H1 (cell line): ENCODE measurements at regions not wholly inside any gene's neighbourhood (a gene's known extent, or its start where the extent isn't known, plus 50 kb on each side); places are given as distances from the start of the nearest gene placed in this dataset.

ENCODE experiments used
- HDAC2 ChIP-seq, 2 experiments: fragments of 300-600 bp in 1 of 2; sonication (generic) in 1 of 2; IDR thresholded peaks; 2 replicates each; pipeline ENCODE4 v1.6.1; 2011 to 2012; ENCODE audit warnings: low read depth in 2 of 2, low read length in 2 of 2, mild to moderate bottlenecking in 2 of 2, moderate library complexity in 2 of 2, borderline replicate concordance in 1 of 2, inconsistent platforms in 1 of 2
- KDM5A ChIP-seq: fragments of 200-600 bp; IDR thresholded peaks from 2 replicates; pipeline ENCODE4 v1.7.1; 2012; ENCODE audit warnings: mild to moderate bottlenecking, low read length, inconsistent platforms, mixed read lengths
- TF ChIP-seq, protein P1 (sequence below): fragments of 300-600 bp; sonication (generic); IDR thresholded peaks from 2 replicates; pipeline ENCODE4 v1.7.1; 2012; ENCODE audit warnings: low read length, moderate library complexity, mild to moderate bottlenecking, inconsistent platforms; ENCODE audit not compliant: insufficient replicate concordance

DNA sequence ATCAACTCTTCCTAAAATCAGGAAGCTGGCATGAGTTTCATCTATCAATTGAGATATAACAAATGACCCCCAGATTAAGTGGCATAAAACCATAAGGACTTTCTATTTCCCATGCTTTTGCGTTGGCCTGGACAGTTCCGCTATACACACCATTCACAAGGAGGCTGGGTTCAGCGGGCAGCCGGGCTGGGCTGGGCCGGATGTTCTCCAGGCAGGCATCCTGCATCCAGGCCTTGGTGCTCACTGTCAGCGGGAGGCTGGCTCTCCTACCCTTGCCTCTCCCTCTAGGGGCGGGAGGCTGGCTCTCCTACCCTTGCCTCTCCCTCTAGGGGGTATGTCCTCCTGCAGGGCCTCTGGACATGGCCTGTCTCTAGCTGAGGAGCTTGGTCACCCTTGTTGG, 266.0 kb upstream of the ARRDC4 start (continued):
- TF ChIP-seq, protein P1, sequence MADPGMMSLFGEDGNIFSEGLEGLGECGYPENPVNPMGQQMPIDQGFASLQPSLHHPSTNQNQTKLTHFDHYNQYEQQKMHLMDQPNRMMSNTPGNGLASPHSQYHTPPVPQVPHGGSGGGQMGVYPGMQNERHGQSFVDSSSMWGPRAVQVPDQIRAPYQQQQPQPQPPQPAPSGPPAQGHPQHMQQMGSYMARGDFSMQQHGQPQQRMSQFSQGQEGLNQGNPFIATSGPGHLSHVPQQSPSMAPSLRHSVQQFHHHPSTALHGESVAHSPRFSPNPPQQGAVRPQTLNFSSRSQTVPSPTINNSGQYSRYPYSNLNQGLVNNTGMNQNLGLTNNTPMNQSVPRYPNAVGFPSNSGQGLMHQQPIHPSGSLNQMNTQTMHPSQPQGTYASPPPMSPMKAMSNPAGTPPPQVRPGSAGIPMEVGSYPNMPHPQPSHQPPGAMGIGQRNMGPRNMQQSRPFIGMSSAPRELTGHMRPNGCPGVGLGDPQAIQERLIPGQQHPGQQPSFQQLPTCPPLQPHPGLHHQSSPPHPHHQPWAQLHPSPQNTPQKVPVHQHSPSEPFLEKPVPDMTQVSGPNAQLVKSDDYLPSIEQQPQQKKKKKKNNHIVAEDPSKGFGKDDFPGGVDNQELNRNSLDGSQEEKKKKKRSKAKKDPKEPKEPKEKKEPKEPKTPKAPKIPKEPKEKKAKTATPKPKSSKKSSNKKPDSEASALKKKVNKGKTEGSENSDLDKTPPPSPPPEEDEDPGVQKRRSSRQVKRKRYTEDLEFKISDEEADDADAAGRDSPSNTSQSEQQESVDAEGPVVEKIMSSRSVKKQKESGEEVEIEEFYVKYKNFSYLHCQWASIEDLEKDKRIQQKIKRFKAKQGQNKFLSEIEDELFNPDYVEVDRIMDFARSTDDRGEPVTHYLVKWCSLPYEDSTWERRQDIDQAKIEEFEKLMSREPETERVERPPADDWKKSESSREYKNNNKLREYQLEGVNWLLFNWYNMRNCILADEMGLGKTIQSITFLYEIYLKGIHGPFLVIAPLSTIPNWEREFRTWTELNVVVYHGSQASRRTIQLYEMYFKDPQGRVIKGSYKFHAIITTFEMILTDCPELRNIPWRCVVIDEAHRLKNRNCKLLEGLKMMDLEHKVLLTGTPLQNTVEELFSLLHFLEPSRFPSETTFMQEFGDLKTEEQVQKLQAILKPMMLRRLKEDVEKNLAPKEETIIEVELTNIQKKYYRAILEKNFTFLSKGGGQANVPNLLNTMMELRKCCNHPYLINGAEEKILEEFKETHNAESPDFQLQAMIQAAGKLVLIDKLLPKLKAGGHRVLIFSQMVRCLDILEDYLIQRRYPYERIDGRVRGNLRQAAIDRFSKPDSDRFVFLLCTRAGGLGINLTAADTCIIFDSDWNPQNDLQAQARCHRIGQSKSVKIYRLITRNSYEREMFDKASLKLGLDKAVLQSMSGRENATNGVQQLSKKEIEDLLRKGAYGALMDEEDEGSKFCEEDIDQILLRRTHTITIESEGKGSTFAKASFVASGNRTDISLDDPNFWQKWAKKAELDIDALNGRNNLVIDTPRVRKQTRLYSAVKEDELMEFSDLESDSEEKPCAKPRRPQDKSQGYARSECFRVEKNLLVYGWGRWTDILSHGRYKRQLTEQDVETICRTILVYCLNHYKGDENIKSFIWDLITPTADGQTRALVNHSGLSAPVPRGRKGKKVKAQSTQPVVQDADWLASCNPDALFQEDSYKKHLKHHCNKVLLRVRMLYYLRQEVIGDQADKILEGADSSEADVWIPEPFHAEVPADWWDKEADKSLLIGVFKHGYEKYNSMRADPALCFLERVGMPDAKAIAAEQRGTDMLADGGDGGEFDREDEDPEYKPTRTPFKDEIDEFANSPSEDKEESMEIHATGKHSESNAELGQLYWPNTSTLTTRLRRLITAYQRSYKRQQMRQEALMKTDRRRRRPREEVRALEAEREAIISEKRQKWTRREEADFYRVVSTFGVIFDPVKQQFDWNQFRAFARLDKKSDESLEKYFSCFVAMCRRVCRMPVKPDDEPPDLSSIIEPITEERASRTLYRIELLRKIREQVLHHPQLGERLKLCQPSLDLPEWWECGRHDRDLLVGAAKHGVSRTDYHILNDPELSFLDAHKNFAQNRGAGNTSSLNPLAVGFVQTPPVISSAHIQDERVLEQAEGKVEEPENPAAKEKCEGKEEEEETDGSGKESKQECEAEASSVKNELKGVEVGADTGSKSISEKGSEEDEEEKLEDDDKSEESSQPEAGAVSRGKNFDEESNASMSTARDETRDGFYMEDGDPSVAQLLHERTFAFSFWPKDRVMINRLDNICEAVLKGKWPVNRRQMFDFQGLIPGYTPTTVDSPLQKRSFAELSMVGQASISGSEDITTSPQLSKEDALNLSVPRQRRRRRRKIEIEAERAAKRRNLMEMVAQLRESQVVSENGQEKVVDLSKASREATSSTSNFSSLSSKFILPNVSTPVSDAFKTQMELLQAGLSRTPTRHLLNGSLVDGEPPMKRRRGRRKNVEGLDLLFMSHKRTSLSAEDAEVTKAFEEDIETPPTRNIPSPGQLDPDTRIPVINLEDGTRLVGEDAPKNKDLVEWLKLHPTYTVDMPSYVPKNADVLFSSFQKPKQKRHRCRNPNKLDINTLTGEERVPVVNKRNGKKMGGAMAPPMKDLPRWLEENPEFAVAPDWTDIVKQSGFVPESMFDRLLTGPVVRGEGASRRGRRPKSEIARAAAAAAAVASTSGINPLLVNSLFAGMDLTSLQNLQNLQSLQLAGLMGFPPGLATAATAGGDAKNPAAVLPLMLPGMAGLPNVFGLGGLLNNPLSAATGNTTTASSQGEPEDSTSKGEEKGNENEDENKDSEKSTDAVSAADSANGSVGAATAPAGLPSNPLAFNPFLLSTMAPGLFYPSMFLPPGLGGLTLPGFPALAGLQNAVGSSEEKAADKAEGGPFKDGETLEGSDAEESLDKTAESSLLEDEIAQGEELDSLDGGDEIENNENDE = no peak
- TF ChIP-seq HDAC2 (IDR thresholded peaks at IDR 0.05; ENCODE audit: borderline replicate concordance in 1 of 2, low read depth in 2 of 2, low read length in 2 of 2) (no peak), KDM5A (no peak)
